ENCODE measurements at regions not wholly inside any gene's neighbourhood (a gene's known extent, or its start where the extent isn't known, plus 50 kb on each side); places are given as distances from the start of the nearest gene placed in this dataset.

- TF ChIP-seq CTCF (conservative IDR thresholded peaks at IDR 0.05 in 1 of 2, IDR thresholded peaks at IDR 0.05 in 1 of 2; ENCODE audit: low read depth in 1 of 2, low read length in 2 of 2) (no peak), EZH2 (IDR thresholded peaks at IDR 0.05; ENCODE audit: low read length, missing control alignments) (no peak)
These were observed 96.2 kb upstream of the RUNX3 start for GRCh38 chr1:25026304-25026703.
